IPS-NIHi7 (cell line): ENCODE measurements at regions not wholly inside any gene's neighbourhood (a gene's known extent, or its start where the extent isn't known, plus 50 kb on each side); places are given as distances from the start of the nearest gene placed in this dataset.

Experiments
- DNase-seq: peaks from one replicate; pipeline ENCODE4 v3.0.0; 2012; ENCODE audit warnings: mixed read lengths; ENCODE audit errors: extremely low spot score

DNA sequence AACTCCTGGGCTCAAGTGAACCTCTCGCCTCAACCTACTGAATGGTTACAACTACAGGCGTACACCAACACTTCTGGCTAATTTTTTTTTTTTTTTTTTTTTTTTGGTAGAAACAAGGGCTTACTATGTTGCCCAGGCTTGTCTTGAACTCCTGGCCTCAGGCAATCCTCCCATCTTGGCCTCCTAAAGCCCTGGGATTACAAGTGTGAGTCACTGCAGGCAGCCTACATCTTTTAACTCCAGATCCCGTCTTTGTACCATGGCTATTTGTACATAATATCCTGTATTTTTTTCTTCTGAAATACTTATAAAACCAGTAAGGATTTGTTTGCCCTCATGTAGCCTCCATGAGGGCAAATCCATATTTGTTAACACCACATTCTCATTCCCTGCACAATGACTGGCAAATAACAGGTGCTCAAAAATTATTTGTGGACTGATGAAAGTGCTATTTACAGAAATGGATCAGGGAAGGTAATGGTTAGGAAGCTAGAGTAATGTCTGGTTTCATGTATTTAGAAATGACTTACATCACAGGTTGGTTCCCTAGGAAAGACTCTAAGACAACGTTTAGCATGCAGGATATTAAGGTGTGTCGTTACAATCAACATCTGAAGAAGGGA, 51.9 kb upstream of the POU5F2 start:
- DNase-seq, result no peak

DNA sequence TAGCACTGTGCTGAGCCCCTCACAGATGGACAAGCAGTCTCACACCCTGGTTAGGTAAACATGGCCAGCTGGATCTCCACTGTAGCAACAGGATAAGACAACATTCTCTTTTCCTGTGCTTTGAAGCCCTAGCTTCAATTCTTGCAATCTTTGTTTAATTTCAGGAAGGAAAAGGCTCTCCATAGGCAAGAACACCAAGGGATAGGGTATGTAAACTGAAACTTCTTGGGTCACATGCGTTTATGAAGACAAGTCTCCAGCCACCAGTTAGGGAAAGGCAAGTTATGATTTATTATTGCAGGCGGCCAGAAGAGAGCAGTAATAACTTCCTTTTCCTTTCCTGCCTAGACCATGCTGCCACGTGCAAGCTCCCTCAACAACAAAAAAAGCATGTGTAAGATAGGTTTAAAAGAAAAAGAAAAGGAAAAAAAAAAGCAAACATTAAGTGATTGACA, 50.1 kb upstream of the POU5F2 start:
- DNase-seq, result no peak
